ENCODE measurements at regions not wholly inside any gene's neighbourhood (a gene's known extent, or its start where the extent isn't known, plus 50 kb on each side); places are given as distances from the start of the nearest gene placed in this dataset.

DNA sequence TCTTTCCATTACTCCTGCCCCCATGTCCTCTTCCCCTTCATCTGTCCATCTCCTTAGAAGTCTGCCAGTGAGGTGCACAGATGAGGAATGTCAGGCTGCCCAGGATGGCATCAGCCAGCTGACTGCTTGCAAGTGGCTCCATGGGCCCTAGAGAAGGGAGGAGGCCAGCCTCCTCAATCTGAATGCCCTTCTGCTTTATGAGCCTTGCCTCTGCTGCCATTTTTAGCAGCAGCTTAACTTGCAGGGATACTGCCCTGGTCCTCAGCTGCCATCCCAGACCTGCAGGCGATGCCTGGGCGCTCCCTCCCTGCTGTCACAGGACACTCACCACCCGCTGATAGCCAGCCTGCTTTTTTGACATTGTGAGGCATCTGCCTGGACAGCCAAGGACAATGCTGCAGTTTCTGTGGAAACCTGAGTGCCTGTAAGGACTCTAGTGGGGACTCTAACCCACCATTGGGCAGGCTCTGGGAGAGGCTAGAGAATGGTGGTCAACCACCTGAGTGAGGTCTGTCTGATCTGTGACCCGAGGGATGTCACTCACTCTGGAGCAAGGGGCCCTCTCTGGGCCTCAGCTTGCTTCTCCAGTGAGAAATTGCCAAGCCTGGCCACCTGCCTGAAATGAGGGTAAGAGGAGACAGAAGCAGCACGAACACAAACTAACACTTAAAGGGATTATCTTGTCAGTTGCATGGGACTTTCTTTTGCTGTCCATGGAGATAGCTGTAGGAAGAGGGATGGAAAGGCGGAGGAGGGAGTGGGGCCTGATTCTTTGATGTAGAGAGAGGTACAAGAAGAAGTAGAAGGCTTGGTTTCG lies 185.0 kb downstream of the MIS18A start:
- no peaks in the 10 kb centered on the region for H3K27me3 Mint-ChIP-seq

DNA sequence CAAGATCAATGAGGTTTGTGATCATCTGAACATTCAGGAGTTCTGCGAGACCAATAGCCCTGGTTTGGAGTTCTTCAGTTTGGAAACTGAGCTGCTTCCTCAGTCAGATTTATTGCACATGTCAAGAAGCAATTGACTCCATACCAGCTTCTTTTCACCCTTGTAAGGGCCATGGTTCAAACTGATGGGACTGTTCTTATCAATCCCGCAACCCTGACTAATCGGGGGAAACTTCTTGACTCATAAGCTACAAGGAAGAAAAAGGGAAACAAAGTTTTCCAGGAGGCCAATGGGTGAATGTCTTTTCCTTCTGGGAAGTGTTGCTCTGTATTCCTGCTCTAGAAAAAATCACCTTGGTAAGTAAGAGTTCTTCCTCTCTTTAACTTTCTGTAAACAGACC lies 187.9 kb downstream of the MIS18A start:
- no peak overlapping the region for H3K27ac Mint-ChIP-seq
- peaks cover 3% of the 10 kb centered on the region for H3K36me3 Mint-ChIP-seq
- H3K4me1 Mint-ChIP-seq (ENCODE audit: unreplicated experiment), result no peaks in the 10 kb centered on the region
- DNase-seq (ENCODE audit: extremely low spot score, unreplicated experiment), result no peak
- no peaks in the 10 kb centered on the region for H3K27me3 Mint-ChIP-seq
- TF ChIP-seq, protein P1, sequence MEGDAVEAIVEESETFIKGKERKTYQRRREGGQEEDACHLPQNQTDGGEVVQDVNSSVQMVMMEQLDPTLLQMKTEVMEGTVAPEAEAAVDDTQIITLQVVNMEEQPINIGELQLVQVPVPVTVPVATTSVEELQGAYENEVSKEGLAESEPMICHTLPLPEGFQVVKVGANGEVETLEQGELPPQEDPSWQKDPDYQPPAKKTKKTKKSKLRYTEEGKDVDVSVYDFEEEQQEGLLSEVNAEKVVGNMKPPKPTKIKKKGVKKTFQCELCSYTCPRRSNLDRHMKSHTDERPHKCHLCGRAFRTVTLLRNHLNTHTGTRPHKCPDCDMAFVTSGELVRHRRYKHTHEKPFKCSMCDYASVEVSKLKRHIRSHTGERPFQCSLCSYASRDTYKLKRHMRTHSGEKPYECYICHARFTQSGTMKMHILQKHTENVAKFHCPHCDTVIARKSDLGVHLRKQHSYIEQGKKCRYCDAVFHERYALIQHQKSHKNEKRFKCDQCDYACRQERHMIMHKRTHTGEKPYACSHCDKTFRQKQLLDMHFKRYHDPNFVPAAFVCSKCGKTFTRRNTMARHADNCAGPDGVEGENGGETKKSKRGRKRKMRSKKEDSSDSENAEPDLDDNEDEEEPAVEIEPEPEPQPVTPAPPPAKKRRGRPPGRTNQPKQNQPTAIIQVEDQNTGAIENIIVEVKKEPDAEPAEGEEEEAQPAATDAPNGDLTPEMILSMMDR (conservative IDR thresholded peaks at IDR 0.05), result no peak
- peaks cover 5% of the 10 kb centered on the region for H3K9me3 Mint-ChIP-seq
- no peak overlapping the region for H3K4me3 Mint-ChIP-seq

More for the DNA sequence above, 185.0 kb downstream of the MIS18A start:
- no peak overlapping the region for H3K27ac Mint-ChIP-seq
- peaks cover 16% of the 10 kb centered on the region for H3K9me3 Mint-ChIP-seq
- H3K4me3 Mint-ChIP-seq, result no peak overlapping the region
- H3K36me3 Mint-ChIP-seq, result no peaks in the 10 kb centered on the region
- TF ChIP-seq, protein P1 (conservative IDR thresholded peaks at IDR 0.05), result no peak
- DNase-seq (ENCODE audit: extremely low spot score, unreplicated experiment), result no peak
- no peaks in the 10 kb centered on the region for H3K4me1 Mint-ChIP-seq (ENCODE audit: unreplicated experiment)

DNA sequence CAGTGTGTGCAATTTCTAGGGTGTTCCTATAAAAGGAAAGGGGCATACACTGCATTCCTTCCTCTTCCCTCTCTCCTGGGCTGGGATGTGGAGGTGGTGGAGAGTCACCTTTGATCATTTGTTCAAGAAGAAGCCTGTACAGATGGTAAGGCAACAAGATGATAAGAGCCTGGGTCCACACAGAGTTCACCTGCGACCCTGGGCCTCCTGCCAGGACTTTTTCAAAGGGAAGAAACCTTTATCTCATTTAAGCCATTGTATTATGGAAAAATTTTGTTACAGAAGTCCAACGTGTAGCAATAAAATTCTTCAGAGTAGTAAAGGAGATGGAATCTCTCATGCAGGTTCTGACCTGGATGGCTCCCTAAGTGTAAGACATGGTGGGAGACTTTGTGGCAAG lies 189.1 kb downstream of the MIS18A start:
- Mint-ChIP-seq H3K9me3 (peaks cover 5% of the 10 kb centered on the region), H3K27ac (no peak overlapping the region), H3K36me3 (peaks cover 7% of the 10 kb centered on the region), H3K4me3 (no peak overlapping the region), H3K27me3 (no peaks in the 10 kb centered on the region), H3K4me1 (ENCODE audit: unreplicated experiment) (no peaks in the 10 kb centered on the region)
- TF ChIP-seq, protein P1 (conservative IDR thresholded peaks at IDR 0.05), result no peak
- no peak for DNase-seq (ENCODE audit: extremely low spot score, unreplicated experiment)

DNA sequence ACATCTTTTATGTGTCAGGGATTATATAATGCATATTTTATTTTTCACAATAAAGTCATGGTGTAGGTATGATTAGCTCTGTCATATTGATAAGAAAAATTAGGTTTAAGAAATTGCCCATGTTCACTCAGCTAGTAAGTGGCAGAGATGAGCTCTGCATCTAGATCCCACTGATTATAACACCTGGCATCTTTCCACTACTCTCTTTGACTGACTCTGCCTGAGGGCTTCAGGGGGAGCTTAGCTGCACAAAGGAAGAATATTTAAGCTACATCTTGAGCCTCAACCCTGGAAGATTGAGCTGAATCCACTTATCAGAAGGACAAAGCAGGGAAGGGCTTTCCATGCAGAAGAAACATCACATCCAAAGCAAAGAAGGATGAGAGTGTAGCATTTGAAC lies 190.4 kb downstream of the MIS18A start:
- H3K4me3 Mint-ChIP-seq, result no peak overlapping the region
- TF ChIP-seq, protein P1 (conservative IDR thresholded peaks at IDR 0.05), result no peak
- H3K27me3 Mint-ChIP-seq, result no peaks in the 10 kb centered on the region
- H3K4me1 Mint-ChIP-seq (ENCODE audit: unreplicated experiment), result peaks cover under 1% of the 10 kb centered on the region
- no peak overlapping the region for H3K27ac Mint-ChIP-seq
- H3K36me3 Mint-ChIP-seq, result peaks cover 7% of the 10 kb centered on the region
- DNase-seq (ENCODE audit: extremely low spot score, unreplicated experiment), result no peak
- peaks cover 5% of the 10 kb centered on the region for H3K9me3 Mint-ChIP-seq

DNA sequence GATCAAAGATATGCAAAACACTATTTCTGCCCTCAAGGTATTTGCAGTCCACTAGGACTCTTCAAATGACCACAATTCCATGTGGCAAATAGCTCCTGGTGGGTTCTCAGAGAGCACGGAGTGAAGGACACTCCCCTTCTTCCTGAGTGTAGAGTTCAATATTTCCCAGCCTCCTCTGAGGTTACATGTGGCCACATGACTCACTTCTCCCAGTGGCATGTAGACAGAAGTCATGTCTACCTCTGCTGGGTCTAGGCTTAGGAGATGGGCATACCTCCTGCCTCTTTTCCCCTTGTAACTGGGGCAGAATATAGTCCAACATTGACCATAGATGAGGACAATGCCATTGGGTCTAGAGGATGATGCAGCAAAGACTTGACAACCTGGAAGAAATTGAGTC lies 191.4 kb downstream of the MIS18A start:
- no peaks in the 10 kb centered on the region for H3K9me3 Mint-ChIP-seq
- no peak overlapping the region for H3K27ac Mint-ChIP-seq
- no peaks in the 10 kb centered on the region for H3K27me3 Mint-ChIP-seq
- H3K36me3 Mint-ChIP-seq, result peaks cover 7% of the 10 kb centered on the region
- TF ChIP-seq, protein P1 (conservative IDR thresholded peaks at IDR 0.05), result no peak
- no peak for DNase-seq (ENCODE audit: extremely low spot score, unreplicated experiment)
- H3K4me1 Mint-ChIP-seq (ENCODE audit: unreplicated experiment), result peaks cover 11% of the 10 kb centered on the region
- H3K4me3 Mint-ChIP-seq, result no peak overlapping the region
